ENCODE measurements at regions not wholly inside any gene's neighbourhood (a gene's known extent, or its start where the extent isn't known, plus 50 kb on each side); places are given as distances from the start of the nearest gene placed in this dataset.

DNA sequence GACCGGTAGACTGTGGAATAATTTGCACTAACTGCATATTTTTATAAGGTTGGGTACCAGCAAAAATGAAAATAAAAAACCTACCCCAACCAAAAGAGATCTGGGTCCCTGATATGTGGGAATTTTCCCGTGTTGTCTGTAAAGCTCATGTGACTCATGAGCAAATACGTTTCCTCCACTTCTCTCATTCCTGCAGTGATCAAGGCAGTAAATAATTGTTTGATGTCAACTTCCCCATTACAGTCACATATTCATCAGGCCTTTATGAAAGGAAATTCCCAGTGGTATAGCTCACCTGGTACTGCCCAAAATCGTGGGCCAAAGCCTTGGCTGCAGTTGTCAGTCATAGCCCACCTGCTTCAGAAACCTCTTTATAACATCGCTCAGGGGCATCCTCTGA is 166.0 kb upstream of the ANK3 start:
- TF ChIP-seq, protein P1, sequence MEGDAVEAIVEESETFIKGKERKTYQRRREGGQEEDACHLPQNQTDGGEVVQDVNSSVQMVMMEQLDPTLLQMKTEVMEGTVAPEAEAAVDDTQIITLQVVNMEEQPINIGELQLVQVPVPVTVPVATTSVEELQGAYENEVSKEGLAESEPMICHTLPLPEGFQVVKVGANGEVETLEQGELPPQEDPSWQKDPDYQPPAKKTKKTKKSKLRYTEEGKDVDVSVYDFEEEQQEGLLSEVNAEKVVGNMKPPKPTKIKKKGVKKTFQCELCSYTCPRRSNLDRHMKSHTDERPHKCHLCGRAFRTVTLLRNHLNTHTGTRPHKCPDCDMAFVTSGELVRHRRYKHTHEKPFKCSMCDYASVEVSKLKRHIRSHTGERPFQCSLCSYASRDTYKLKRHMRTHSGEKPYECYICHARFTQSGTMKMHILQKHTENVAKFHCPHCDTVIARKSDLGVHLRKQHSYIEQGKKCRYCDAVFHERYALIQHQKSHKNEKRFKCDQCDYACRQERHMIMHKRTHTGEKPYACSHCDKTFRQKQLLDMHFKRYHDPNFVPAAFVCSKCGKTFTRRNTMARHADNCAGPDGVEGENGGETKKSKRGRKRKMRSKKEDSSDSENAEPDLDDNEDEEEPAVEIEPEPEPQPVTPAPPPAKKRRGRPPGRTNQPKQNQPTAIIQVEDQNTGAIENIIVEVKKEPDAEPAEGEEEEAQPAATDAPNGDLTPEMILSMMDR (IDR thresholded peaks at IDR 0.05), result no peak
- TF ChIP-seq POLR2A (IDR thresholded peaks at IDR 0.05), result no peak

All from heart left ventricle (tissue), 13 donors.